GM12872 (cell line): ENCODE measurements at regions not wholly inside any gene's neighbourhood (a gene's known extent, or its start where the extent isn't known, plus 50 kb on each side); places are given as distances from the start of the nearest gene placed in this dataset.

Source experiments
- TF ChIP-seq, protein P1 (sequence below): IDR thresholded peaks from 3 replicates; pipeline ENCODE4 v1.5.1; 2011; ENCODE audit warnings: low read depth, mild to moderate bottlenecking, low read length, moderate library complexity; ENCODE audit not compliant: insufficient read depth

- TF ChIP-seq, protein P1, sequence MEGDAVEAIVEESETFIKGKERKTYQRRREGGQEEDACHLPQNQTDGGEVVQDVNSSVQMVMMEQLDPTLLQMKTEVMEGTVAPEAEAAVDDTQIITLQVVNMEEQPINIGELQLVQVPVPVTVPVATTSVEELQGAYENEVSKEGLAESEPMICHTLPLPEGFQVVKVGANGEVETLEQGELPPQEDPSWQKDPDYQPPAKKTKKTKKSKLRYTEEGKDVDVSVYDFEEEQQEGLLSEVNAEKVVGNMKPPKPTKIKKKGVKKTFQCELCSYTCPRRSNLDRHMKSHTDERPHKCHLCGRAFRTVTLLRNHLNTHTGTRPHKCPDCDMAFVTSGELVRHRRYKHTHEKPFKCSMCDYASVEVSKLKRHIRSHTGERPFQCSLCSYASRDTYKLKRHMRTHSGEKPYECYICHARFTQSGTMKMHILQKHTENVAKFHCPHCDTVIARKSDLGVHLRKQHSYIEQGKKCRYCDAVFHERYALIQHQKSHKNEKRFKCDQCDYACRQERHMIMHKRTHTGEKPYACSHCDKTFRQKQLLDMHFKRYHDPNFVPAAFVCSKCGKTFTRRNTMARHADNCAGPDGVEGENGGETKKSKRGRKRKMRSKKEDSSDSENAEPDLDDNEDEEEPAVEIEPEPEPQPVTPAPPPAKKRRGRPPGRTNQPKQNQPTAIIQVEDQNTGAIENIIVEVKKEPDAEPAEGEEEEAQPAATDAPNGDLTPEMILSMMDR = no peak
Observed at GRCh38 chrX:139015627-139016026, 304.1 kb upstream of the FGF13 start.

DNA sequence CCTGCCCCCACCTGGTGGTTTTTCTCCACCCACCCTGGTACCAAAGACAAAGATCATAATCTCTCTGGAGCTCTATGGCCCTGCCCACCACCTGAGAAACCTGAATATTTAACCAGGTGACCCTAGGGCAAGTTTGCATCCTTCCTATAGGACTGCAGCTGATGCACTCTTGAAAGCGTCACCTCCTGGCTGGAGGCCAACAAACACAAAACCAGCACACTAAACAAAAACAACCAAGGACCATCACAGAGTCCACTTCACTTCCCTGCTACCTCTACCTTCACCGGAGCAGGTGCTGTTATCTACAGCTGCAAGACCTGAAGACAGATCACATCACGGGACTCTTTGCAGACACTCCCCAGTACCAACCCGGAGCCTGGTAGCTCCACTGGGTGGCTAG is 296.7 kb upstream of the FGF13 start:
- TF ChIP-seq, protein P1 = no peak

GRCh38 chrX:139002319-139002718 is 290.8 kb upstream of the FGF13 start:
- TF ChIP-seq, protein P1 = no peak

GRCh38 chrX:138996268-138996667 is 284.8 kb upstream of the FGF13 start:
- TF ChIP-seq, protein P1 = no peak

- TF ChIP-seq, protein P1 = no peak
Observed at GRCh38 chrX:138995458-138995857, 283.9 kb upstream of the FGF13 start.

GRCh38 chrX:138986866-138987265 is 275.3 kb upstream of the FGF13 start:
- TF ChIP-seq, protein P1 = no peak

GRCh38 chrX:138986235-138986634 is 274.7 kb upstream of the FGF13 start:
- TF ChIP-seq, protein P1 = no peak

DNA sequence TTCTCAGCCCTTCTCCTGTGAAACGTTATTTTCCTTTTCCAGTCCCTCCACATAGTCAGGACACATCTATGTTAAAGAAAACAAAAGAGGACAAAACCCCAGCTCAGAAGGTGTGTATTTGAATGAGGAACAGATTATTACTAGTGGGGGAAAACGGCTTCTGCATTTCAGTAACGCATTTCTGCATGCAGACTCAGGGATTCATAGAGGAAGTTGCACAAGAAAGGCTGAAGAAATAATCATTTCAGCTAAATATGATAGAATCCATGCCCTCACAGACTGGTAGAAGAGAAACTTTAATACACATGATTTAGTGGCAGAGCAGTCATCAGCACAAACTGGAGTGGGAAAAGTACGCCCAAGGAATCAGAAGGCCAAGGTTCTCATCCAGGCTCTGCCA is 270.8 kb upstream of the FGF13 start:
- TF ChIP-seq, protein P1 = no peak
